ENCODE measurements at regions not wholly inside any gene's neighbourhood (a gene's known extent, or its start where the extent isn't known, plus 50 kb on each side); places are given as distances from the start of the nearest gene placed in this dataset.

DNA sequence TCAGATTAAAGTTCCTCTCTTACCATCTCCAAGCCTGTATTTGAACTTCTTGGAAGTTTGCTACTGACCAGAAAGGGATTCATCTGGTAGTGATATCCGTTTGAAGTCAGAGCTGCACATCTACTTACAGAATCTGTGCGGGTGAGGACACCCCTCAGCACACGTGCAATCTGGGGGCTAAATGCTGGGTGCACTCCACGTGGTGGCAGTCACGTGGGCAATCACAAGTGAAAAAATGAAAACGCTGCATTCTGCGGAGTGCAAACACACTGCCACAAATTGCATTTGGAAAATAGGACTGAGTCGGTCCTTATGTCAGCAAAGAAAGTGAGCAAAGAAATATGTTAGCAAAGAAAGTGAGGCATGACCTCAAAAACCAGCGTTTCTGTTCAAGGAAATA, 76.1 kb upstream of the GYPC start:
- Histone ChIP-seq H3K36me3 (no peaks in the 10 kb centered on the region), H3K9me3 (no peaks in the 10 kb centered on the region), H3K4me1 (no peaks in the 10 kb centered on the region), H3K27me3 (no peaks in the 10 kb centered on the region), H3K27ac (no peak overlapping the region), H3K4me3 (no peak overlapping the region)
- intact Hi-C loops (cut with DNase I; ENCODE audit: low total_unique reads), result no loop called here
- DNase-seq (ENCODE audit: low spot score in 2 of 2), result no peak
- no peak for TF ChIP-seq POLR2AphosphoS5 (IDR thresholded peaks at IDR 0.05)
- TF ChIP-seq, protein P1, sequence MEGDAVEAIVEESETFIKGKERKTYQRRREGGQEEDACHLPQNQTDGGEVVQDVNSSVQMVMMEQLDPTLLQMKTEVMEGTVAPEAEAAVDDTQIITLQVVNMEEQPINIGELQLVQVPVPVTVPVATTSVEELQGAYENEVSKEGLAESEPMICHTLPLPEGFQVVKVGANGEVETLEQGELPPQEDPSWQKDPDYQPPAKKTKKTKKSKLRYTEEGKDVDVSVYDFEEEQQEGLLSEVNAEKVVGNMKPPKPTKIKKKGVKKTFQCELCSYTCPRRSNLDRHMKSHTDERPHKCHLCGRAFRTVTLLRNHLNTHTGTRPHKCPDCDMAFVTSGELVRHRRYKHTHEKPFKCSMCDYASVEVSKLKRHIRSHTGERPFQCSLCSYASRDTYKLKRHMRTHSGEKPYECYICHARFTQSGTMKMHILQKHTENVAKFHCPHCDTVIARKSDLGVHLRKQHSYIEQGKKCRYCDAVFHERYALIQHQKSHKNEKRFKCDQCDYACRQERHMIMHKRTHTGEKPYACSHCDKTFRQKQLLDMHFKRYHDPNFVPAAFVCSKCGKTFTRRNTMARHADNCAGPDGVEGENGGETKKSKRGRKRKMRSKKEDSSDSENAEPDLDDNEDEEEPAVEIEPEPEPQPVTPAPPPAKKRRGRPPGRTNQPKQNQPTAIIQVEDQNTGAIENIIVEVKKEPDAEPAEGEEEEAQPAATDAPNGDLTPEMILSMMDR (IDR thresholded peaks at IDR 0.05), result no peak
- TF ChIP-seq POLR2A (IDR thresholded peaks at IDR 0.05), result no peak

DNA sequence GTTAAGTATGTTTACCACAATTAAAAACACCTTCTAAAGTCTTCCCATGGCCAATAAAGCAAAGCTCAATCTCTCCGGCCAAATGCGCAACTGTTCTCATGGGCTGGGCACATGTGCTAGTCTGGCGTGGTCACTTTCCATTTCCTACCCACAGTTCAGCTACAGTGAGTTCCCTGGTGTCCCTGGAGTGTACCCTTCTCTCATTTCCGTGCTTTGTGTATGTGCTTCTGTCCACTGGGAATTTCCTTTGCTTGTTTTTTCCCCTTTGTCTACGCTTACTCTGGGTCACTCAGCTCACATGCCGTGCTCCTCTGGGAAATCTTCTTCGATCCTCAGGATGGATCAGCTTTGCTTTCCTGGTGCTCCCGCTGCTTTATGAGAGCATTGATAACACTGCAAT, 69.6 kb upstream of the GYPC start:
- no peaks in the 10 kb centered on the region for H3K27me3 ChIP-seq
- no peaks in the 10 kb centered on the region for H3K4me1 ChIP-seq
- TF ChIP-seq POLR2A (IDR thresholded peaks at IDR 0.05) (no peak), POLR2AphosphoS5 (IDR thresholded peaks at IDR 0.05) (no peak)
- TF ChIP-seq, protein P1 (IDR thresholded peaks at IDR 0.05), result no peak
- no peak for DNase-seq (ENCODE audit: low spot score in 2 of 2)
- intact Hi-C loops (cut with DNase I; ENCODE audit: low total_unique reads), result no loop called here
- H3K4me3 ChIP-seq, result no peak overlapping the region
- H3K9me3 ChIP-seq, result no peaks in the 10 kb centered on the region
- H3K27ac ChIP-seq, result no peak overlapping the region
- no peaks in the 10 kb centered on the region for H3K36me3 ChIP-seq

DNA sequence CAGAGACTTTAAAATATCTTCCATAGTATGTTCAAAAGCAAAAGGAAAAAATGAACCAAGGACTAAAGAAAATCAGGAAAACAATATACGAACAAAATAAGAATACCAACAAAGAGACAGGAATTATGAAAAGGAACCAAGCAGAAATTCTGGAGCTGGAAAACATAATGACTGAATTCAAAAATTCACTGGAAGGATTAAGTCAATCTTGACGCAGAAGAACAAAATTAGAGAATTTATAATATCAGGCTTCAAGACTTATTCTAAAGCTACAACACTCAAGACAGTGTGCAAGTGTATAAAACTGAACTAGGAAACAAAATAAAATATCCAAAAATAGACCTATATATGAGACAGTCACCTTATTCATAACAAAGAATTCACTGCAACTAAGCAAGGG, 56.9 kb upstream of the GYPC start:
- Histone ChIP-seq H3K4me3 (no peak overlapping the region), H3K27ac (no peak overlapping the region), H3K4me1 (no peaks in the 10 kb centered on the region), H3K27me3 (no peaks in the 10 kb centered on the region), H3K36me3 (no peaks in the 10 kb centered on the region), H3K9me3 (peaks cover 11 to 12% of the 10 kb centered on the region in 2 donors)
- DNase-seq (ENCODE audit: low spot score in 2 of 2), result no peak
- intact Hi-C loops (cut with DNase I; ENCODE audit: low total_unique reads), result no loop called here
- no peak for TF ChIP-seq POLR2A (IDR thresholded peaks at IDR 0.05)
- TF ChIP-seq, protein P1 (IDR thresholded peaks at IDR 0.05), result no peak
- no peak for TF ChIP-seq POLR2AphosphoS5 (IDR thresholded peaks at IDR 0.05)

DNA sequence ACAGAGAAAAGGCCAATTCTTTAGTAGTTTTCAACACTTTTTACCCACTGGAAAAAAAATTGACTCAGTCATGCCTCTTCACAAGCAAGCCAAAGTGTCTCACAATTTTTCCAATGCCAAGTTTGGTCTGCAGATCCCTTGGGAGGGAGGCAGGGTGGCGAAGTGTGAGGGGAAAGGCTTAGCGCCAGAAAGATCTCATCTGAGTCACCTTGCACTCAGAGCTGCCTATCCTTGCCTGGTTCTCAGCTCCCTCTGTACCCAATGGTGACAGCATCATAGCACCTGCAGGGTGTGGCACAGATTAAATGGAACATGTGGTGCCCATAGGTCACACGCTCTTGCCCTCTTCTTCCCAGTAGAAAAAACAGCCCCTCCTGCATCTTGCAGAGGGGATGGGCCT, 55.2 kb upstream of the GYPC start:
- no peak overlapping the region for H3K4me3 ChIP-seq
- no peaks in the 10 kb centered on the region for H3K36me3 ChIP-seq
- H3K27me3 ChIP-seq, result no peaks in the 10 kb centered on the region
- no peak for DNase-seq (ENCODE audit: low spot score in 2 of 2)
- intact Hi-C loops (cut with DNase I; ENCODE audit: low total_unique reads), result no loop called here
- H3K9me3 ChIP-seq, result peaks cover 14 to 27% of the 10 kb centered on the region in 2 donors
- TF ChIP-seq POLR2AphosphoS5 (IDR thresholded peaks at IDR 0.05) (no peak), POLR2A (IDR thresholded peaks at IDR 0.05) (no peak)
- TF ChIP-seq, protein P1 (IDR thresholded peaks at IDR 0.05), result no peak
- no peak overlapping the region for H3K27ac ChIP-seq
- H3K4me1 ChIP-seq, result no peaks in the 10 kb centered on the region

DNA sequence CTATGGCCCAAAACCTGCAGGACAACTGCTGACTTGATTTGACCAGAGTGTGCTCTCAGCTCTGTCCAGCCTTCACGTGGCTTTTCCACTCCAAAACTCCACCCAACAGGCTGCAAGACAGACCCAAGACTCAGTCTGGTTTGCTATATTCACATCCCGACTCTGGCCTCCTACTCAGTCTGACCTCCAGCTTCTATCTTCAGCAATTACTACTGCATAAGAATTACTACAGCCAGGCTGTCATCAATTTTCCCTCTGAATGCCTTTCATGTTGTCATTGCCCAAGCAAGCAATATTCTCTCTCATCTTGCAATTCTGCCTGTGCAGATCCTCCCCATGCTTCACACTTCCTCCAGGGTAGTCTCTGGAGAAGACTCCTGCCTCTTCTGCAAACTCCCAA, 53.6 kb upstream of the GYPC start:
- intact Hi-C loops (cut with DNase I; ENCODE audit: low total_unique reads), result no loop called here
- H3K27ac ChIP-seq, result no peak overlapping the region
- no peaks in the 10 kb centered on the region for H3K4me1 ChIP-seq
- TF ChIP-seq POLR2AphosphoS5 (IDR thresholded peaks at IDR 0.05) (no peak), POLR2A (IDR thresholded peaks at IDR 0.05) (no peak)
- TF ChIP-seq, protein P1 (IDR thresholded peaks at IDR 0.05), result no peak
- H3K4me3 ChIP-seq, result no peak overlapping the region
- no peaks in the 10 kb centered on the region for H3K36me3 ChIP-seq
- no peaks in the 10 kb centered on the region for H3K27me3 ChIP-seq
- no peak for DNase-seq (ENCODE audit: low spot score in 2 of 2)
- H3K9me3 ChIP-seq, result peaks cover 17 to 36% of the 10 kb centered on the region in 2 donors
